Loucy (cell line): ENCODE measurements at regions not wholly inside any gene's neighbourhood (a gene's known extent, or its start where the extent isn't known, plus 50 kb on each side); places are given as distances from the start of the nearest gene placed in this dataset.
A peak's percentile ranks its signal among the peaks of the same experiment; 100 is the strongest.

Source experiments
- H2AFZ ChIP-seq: fragments of 200-600 bp; sonication (generic); 2 replicates; pipeline ENCODE4 v1.6.0; 2016; ENCODE audit warnings: antibody characterized with exemption, mild to moderate bottlenecking, low read length, moderate library complexity
- H3F3A ChIP-seq: fragments of 200-600 bp; 2 replicates; pipeline ENCODE4 v1.6.0; 2016; ENCODE audit warnings: antibody characterized with exemption, low read depth, mild to moderate bottlenecking
- H3K27me3 ChIP-seq: fragments of 200-600 bp; sonication (generic); 2 replicates; pipeline ENCODE4 v1.6.1; 2014; ENCODE audit warnings: low read length, mild to moderate bottlenecking; ENCODE audit not compliant: insufficient read depth, poor library complexity, severe bottlenecking
- H3K36me3 ChIP-seq: fragments of 200-600 bp; sonication (generic); 2 replicates; pipeline ENCODE4 v1.6.1; 2016; ENCODE audit warnings: low read length; ENCODE audit not compliant: insufficient read depth
- H3K4me1 ChIP-seq: fragments of 200-600 bp; sonication (generic); 2 replicates; pipeline ENCODE4 v1.5.1; 2014; ENCODE audit warnings: low read length, mild to moderate bottlenecking; ENCODE audit not compliant: insufficient read depth, poor library complexity, severe bottlenecking
- H3K4me2 ChIP-seq: fragments of 200-600 bp; sonication (generic); 2 replicates; pipeline ENCODE4 v1.6.0; 2014; ENCODE audit warnings: antibody characterized with exemption, low read length, low read depth, mild to moderate bottlenecking; ENCODE audit not compliant: poor library complexity, severe bottlenecking
- H3K4me3 ChIP-seq: fragments of 200-600 bp; sonication (generic); 2 replicates; pipeline ENCODE4 v1.5.1; 2014; ENCODE audit warnings: low read length, mild to moderate bottlenecking, mixed read lengths; ENCODE audit not compliant: poor library complexity, severe bottlenecking
- H3K79me2 ChIP-seq: fragments of 200-600 bp; sonication (generic); 2 replicates; pipeline ENCODE4 v1.6.1; 2014; ENCODE audit warnings: low read length; ENCODE audit not compliant: insufficient read depth
- H3K9ac ChIP-seq: fragments of 200-600 bp; sonication (generic); 2 replicates; pipeline ENCODE4 v1.6.0; 2014; ENCODE audit warnings: mild to moderate bottlenecking, low read depth, low read length, moderate library complexity; ENCODE audit not compliant: poor library complexity, severe bottlenecking
- H3K9me2 ChIP-seq: fragments of 200-600 bp; sonication (generic); replicated peaks from 2 replicates; pipeline ENCODE4 v1.6.1; 2016; ENCODE audit warnings: low read depth, low read length, mixed read lengths
- H3K9me3 ChIP-seq: fragments of 200-600 bp; sonication (generic); 2 replicates; pipeline ENCODE4 v1.6.1; 2014; ENCODE audit warnings: mild to moderate bottlenecking, antibody characterized with exemption, low read length, low read depth; ENCODE audit not compliant: insufficient read depth
- H4K20me1 ChIP-seq: fragments of 200-600 bp; sonication (generic); 2 replicates; pipeline ENCODE4 v1.6.0; 2014; ENCODE audit warnings: antibody characterized with exemption, low read length, mild to moderate bottlenecking; ENCODE audit not compliant: insufficient read depth, poor library complexity, severe bottlenecking
- CTCF ChIP-seq: fragments of 200-600 bp; sonication (generic); conservative IDR thresholded peaks from 2 replicates; pipeline ENCODE4 v1.5.1; 2014; ENCODE audit warnings: mild to moderate bottlenecking, antibody characterized with exemption, low read length
- EZH2phosphoT487 ChIP-seq: fragments of 200-600 bp; IDR thresholded peaks from 2 replicates; pipeline ENCODE4 v1.6.1; 2018; ENCODE audit warnings: antibody characterized with exemption, mild to moderate bottlenecking, moderate library complexity, borderline replicate concordance

GRCh38 chr12:32043928-32044549 is 62.6 kb upstream of the BICD1 start:
- Histone ChIP-seq H3K4me1 (no peaks in the 10 kb centered on the region), H3K9ac (no peak overlapping the region), H3K36me3 (no peaks in the 10 kb centered on the region), H3K79me2 (no peaks in the 10 kb centered on the region), H3K4me2 (no peak overlapping the region), H3F3A (no peaks in the 10 kb centered on the region), H3K4me3 (no peak overlapping the region), H3K9me3 (peaks cover 10% of the 10 kb centered on the region; the same call in 1 of the 2 replicates), H3K9me2 (no peaks in the 10 kb centered on the region), H3K27me3 (no peaks in the 10 kb centered on the region), H2AFZ (no peak overlapping the region), H4K20me1 (no peaks in the 10 kb centered on the region)
- TF ChIP-seq CTCF, result no peak
- TF ChIP-seq EZH2phosphoT487, result no peak

GRCh38 chr12:32047357-32048212 is 59.1 kb upstream of the BICD1 start:
- Histone ChIP-seq H3K36me3 (no peaks in the 10 kb centered on the region), H3F3A (no peaks in the 10 kb centered on the region), H3K9me3 (peaks cover 10% of the 10 kb centered on the region; the same call in 1 of the 2 replicates), H3K9ac (no peak overlapping the region), H4K20me1 (no peaks in the 10 kb centered on the region), H3K79me2 (no peaks in the 10 kb centered on the region), H3K4me3 (no peak overlapping the region), H2AFZ (0 out of 2 replicates have a peak overlapping the region, but pooled peaks have one; percentile 49), H3K4me2 (no peak overlapping the region), H3K4me1 (no peaks in the 10 kb centered on the region), H3K9me2 (no peaks in the 10 kb centered on the region), H3K27me3 (no peaks in the 10 kb centered on the region)
- no peak for TF ChIP-seq CTCF
- no peak for TF ChIP-seq EZH2phosphoT487

- Histone ChIP-seq H3K4me3 (no peak overlapping the region), H3K9me3 (peaks cover 5% of the 10 kb centered on the region; the same call in 1 of the 2 replicates), H3K4me1 (no peaks in the 10 kb centered on the region), H2AFZ (no peak overlapping the region), H3K27me3 (no peaks in the 10 kb centered on the region), H3K9ac (no peak overlapping the region), H3K9me2 (no peaks in the 10 kb centered on the region), H3K4me2 (no peak overlapping the region), H4K20me1 (no peaks in the 10 kb centered on the region), H3F3A (no peaks in the 10 kb centered on the region), H3K36me3 (no peaks in the 10 kb centered on the region), H3K79me2 (no peaks in the 10 kb centered on the region)
- no peak for TF ChIP-seq EZH2phosphoT487
- no peak for TF ChIP-seq CTCF
Measured at GRCh38 chr12:32048791-32049190, 57.9 kb upstream of the BICD1 start.
